SK-N-SH (cell line): ENCODE measurements at regions not wholly inside any gene's neighbourhood (a gene's known extent, or its start where the extent isn't known, plus 50 kb on each side); places are given as distances from the start of the nearest gene placed in this dataset.

Experiments used
- CHD2 ChIP-seq: fragments of 150-350 bp; IDR thresholded peaks from 2 replicates; pipeline ENCODE4 v1.6.1; 2018; ENCODE audit warnings: low read length; ENCODE audit not compliant: partially characterized antibody
- CTCF ChIP-seq: fragments of 200-600 bp; sonication (generic); IDR thresholded peaks from 2 replicates; pipeline ENCODE4 v1.6.1; 2017; ENCODE audit warnings: antibody characterized with exemption, mild to moderate bottlenecking, moderate library complexity
- ELF1 ChIP-seq: IDR thresholded peaks from 2 replicates; pipeline ENCODE4 v1.4.0; 2012
- FOXJ3 ChIP-seq: sonication (generic); formaldehyde crosslinking; IDR thresholded peaks from 2 replicates; pipeline ENCODE4 v1.5.1; 2020; ENCODE audit warnings: mild to moderate bottlenecking, missing genetic modification reagents
- GABPA ChIP-seq: IDR thresholded peaks from 2 replicates; pipeline ENCODE4 v1.4.0; 2012; ENCODE audit warnings: low read depth, mild to moderate bottlenecking
- NFIC ChIP-seq: IDR thresholded peaks from 2 replicates; pipeline ENCODE4 v1.4.0; 2012; ENCODE audit warnings: borderline replicate concordance
- POLR2AphosphoS5 ChIP-seq: IDR thresholded peaks from 2 replicates; pipeline ENCODE4 v1.6.1; 2012; ENCODE audit warnings: low read depth, low read length
- RFX5 ChIP-seq: IDR thresholded peaks from 2 replicates; pipeline ENCODE4 v1.6.1; 2012; ENCODE audit warnings: mild to moderate bottlenecking, improper control_type of control experiment, low read length
- SIN3A ChIP-seq: IDR thresholded peaks from 2 replicates; pipeline ENCODE4 v1.6.1; 2012; ENCODE audit warnings: low read depth, mild to moderate bottlenecking, low read length, moderate library complexity, borderline replicate concordance
- TAF1 ChIP-seq: IDR thresholded peaks from 2 replicates; pipeline ENCODE4 v1.6.1; 2012; ENCODE audit warnings: low read depth, mild to moderate bottlenecking, low read length, moderate library complexity, borderline replicate concordance
- YY1 ChIP-seq: IDR thresholded peaks from 2 replicates; pipeline ENCODE4 v1.4.0; 2012; ENCODE audit warnings: low read depth, mild to moderate bottlenecking

GRCh38 chr22:49479566-49479965 is 348.1 kb downstream of the BRD1 start:
- TF ChIP-seq POLR2AphosphoS5 (no peak), CTCF (no peak), TAF1 (no peak), SIN3A (no peak), ELF1 (no peak), CHD2 (no peak), FOXJ3 (CRISPR knock-in tag) (no peak), GABPA (no peak), NFIC (no peak), RFX5 (no peak), YY1 (no peak)
